Motor neuron (in vitro differentiated cells): ENCODE measurements at regions not wholly inside any gene's neighbourhood (a gene's known extent, or its start where the extent isn't known, plus 50 kb on each side); places are given as distances from the start of the nearest gene placed in this dataset.
A peak's percentile ranks its signal among the peaks of the same experiment; 100 is the strongest.

ENCODE experiments used
- ATAC-seq, 8 experiments: fragments of 200-7000 bp; cut with Tn5 transposase; replicated peaks in 6 of 8; 2 replicates each; pipeline ENCODE4 v1.8.0; 2021; ENCODE audit warnings: mild to moderate bottlenecking in 8 of 8, moderate library complexity in 8 of 8
- H3K27ac ChIP-seq, 2 donors: fragments of 250-450 bp; sonication (Bioruptor Pico); 2 replicates each; pipeline ENCODE4 v1.9.0; 2021; ENCODE audit warnings: antibody characterized with exemption in 2 of 2, mild to moderate bottlenecking in 2 of 2, moderate library complexity in 1 of 2
- H3K4me1 ChIP-seq, 2 donors: fragments of 250-450 bp; sonication (Bioruptor Pico); replicated peaks in 1 of 2; 2 replicates each; pipeline ENCODE4 v1.6.1; 2021; ENCODE audit warnings: antibody characterized with exemption in 2 of 2, mild to moderate bottlenecking in 2 of 2, moderate library complexity in 1 of 2
- H3K4me3 ChIP-seq, 5 donors: fragments of 250-450 bp; sonication (Bioruptor Pico); 2 replicates each; pipeline ENCODE4 v1.9.0; 2021; ENCODE audit warnings: antibody characterized with exemption in 5 of 5, mild to moderate bottlenecking in 5 of 5, moderate library complexity in 4 of 5
- WGBS, 10 experiments: fragments of 450-650 bp; shearing (Covaris generic); methylation state at CpG; one replicate each; pipeline ENCODE4 v1.0.0; 2022; 5-methylcytosine and 5-hydroxymethylcytosine counted together
- in situ Hi-C, 9 experiments: fragments of 400-800 bp; cut with MboI; loops; one replicate each; pipeline ENCODE4 v1.15.0; 2021; ENCODE audit warnings: low sequenced_read_pairs in 9 of 9, low pct_unique_long_range_greater_than_20kb in 2 of 9; ENCODE audit not compliant: unreplicated experiment in 9 of 9

GRCh38 chr13:111638233-111638632, 317.8 kb downstream of the TEX29 start:
- no peaks in the 10 kb centered on the region for H3K4me1 ChIP-seq
- 100% methylated on average over 1 of the region's 1 CpG; no CpG with 5 or more reads in 9 of the 10 experiments for WGBS, 10 experiments
- H3K27ac ChIP-seq: no peak overlapping the region
- H3K4me3 ChIP-seq: no peak overlapping the region
- in situ Hi-C loops: no loop called here
- no peak for ATAC-seq

- no peaks in the 10 kb centered on the region for H3K4me1 ChIP-seq
- ATAC-seq: no peak
- H3K4me3 ChIP-seq: no peak overlapping the region
- no peak overlapping the region for H3K27ac ChIP-seq
- in situ Hi-C loops: no loop called here
- 20 to 80% (median 51%) methylated on average over 1 to 4 of the region's 10 CpGs; no CpG with 5 or more reads in 4 of the 10 experiments for WGBS, 10 experiments
Observed at GRCh38 chr13:111639196-111639705, 318.8 kb downstream of the TEX29 start.

- no peak for ATAC-seq
- Histone ChIP-seq H3K27ac (no peak overlapping the region), H3K4me3 (no peak overlapping the region), H3K4me1 (no peaks in the 10 kb centered on the region)
- in situ Hi-C loops: no loop called here
- 0 to 100% (median 85%) methylated on average over 1 to 12 of the region's 13 CpGs; no CpG with 5 or more reads in 1 of the 10 experiments for whole genome bisulfite sequencing, 10 experiments
Observed at GRCh38 chr13:111640006-111640405, 319.6 kb downstream of the TEX29 start.

- in situ Hi-C loops: no loop called here
- no peak overlapping the region for H3K27ac ChIP-seq
- 0 to 100% (median 58%) methylated on average over 1 to 7 of the region's 9 CpGs; no CpG with 5 or more reads in 2 of the 10 experiments for WGBS, 10 experiments
- H3K4me3 ChIP-seq: no peak overlapping the region
- no peaks in the 10 kb centered on the region for H3K4me1 ChIP-seq
- no peak for ATAC-seq
Observed at GRCh38 chr13:111640476-111640875, 320.0 kb downstream of the TEX29 start.

- ATAC-seq: peak in 1 of 8 experiments; percentile 74
- WGBS, 10 experiments: 10 to 100% (median 58%) methylated on average over 1 to 11 of the region's 12 CpGs; no CpG with 5 or more reads in 2 of the 10 experiments
- Histone ChIP-seq H3K4me1 (no peaks in the 10 kb centered on the region), H3K27ac (no peak overlapping the region), H3K4me3 (no peak overlapping the region)
- in situ Hi-C loops: no loop called here
Observed at GRCh38 chr13:111642156-111642767, 321.8 kb downstream of the TEX29 start.

- H3K4me3 ChIP-seq: no peak overlapping the region
- in situ Hi-C loops: no loop called here
- no peak for ATAC-seq
- 87 to 100% methylated on average over 1 to 6 of the region's 16 CpGs; no CpG with 5 or more reads in 8 of the 10 experiments for WGBS, 10 experiments
- H3K4me1 ChIP-seq: no peaks in the 10 kb centered on the region
- H3K27ac ChIP-seq: no peak overlapping the region
Observed at GRCh38 chr13:111644750-111645149, 324.3 kb downstream of the TEX29 start.

- no peak for ATAC-seq
- in situ Hi-C loops: no loop called here
- no CpG with 5 or more reads among the region's 12 CpGs for WGBS, 10 experiments
Observed at GRCh38 chr13:111645198-111645597, 324.8 kb downstream of the TEX29 start.

GRCh38 chr13:111645598-111646455, 325.4 kb downstream of the TEX29 start:
- 50 to 100% (median 58%) methylated on average over 2 to 9 of the region's 27 CpGs; no CpG with 5 or more reads in 6 of the 10 experiments for WGBS, 10 experiments

More at GRCh38 chr13:111645198-111645597, 324.8 kb downstream of the TEX29 start:
- Histone ChIP-seq H3K4me1 (no peaks in the 10 kb centered on the region), H3K27ac (no peak overlapping the region), H3K4me3 (no peak overlapping the region)

GRCh38 chr13:111646456-111646855, 326.0 kb downstream of the TEX29 start:
- ATAC-seq: no peak
- no peak overlapping the region for H3K27ac ChIP-seq
- H3K4me3 ChIP-seq: no peak overlapping the region
- WGBS, 10 experiments: 56 to 100% (median 82%) methylated on average over 1 to 6 of the region's 10 CpGs; no CpG with 5 or more reads in 4 of the 10 experiments
- in situ Hi-C loops: no loop called here
- H3K4me1 ChIP-seq: peaks cover 0 to 9% of the 10 kb centered on the region in 2 donors

More at GRCh38 chr13:111645598-111646455, 325.4 kb downstream of the TEX29 start:
- Histone ChIP-seq H3K4me1 (peaks cover 0 to 3% of the 10 kb centered on the region in 2 donors), H3K4me3 (no peak overlapping the region), H3K27ac (no peak overlapping the region)
- no peak for ATAC-seq
- in situ Hi-C loops: no loop called here

GRCh38 chr13:111648885-111649284, 328.4 kb downstream of the TEX29 start:
- no peak overlapping the region for H3K4me3 ChIP-seq
- H3K27ac ChIP-seq: no peak overlapping the region
- in situ Hi-C loops: no loop called here
- 0 to 98% (median 86%) methylated on average over 3 to 4 of the region's 4 CpGs; no CpG with 5 or more reads in 1 of the 10 experiments for WGBS, 10 experiments
- no peak for ATAC-seq
- H3K4me1 ChIP-seq: peaks cover 0 to 10% of the 10 kb centered on the region in 2 donors

GRCh38 chr13:111650626-111651025, 330.2 kb downstream of the TEX29 start:
- no peak for ATAC-seq
- in situ Hi-C loops: no loop called here
- WGBS, 10 experiments: 0 to 100% (median 81%) methylated on average over 1 to 4 of the region's 4 CpGs; no CpG with 5 or more reads in 2 of the 10 experiments

GRCh38 chr13:111652676-111653075, 332.2 kb downstream of the TEX29 start:
- in situ Hi-C loops: no loop called here
- no peak for ATAC-seq
- no peak overlapping the region for H3K27ac ChIP-seq
- WGBS, 10 experiments: 0 to 100% (median 70%) methylated on average over 1 to 3 of the region's 6 CpGs; no CpG with 5 or more reads in 2 of the 10 experiments
- no peak overlapping the region for H3K4me3 ChIP-seq
- peaks cover 7 to 14% of the 10 kb centered on the region in 2 donors for H3K4me1 ChIP-seq

More at GRCh38 chr13:111650626-111651025, 330.2 kb downstream of the TEX29 start:
- H3K4me1 ChIP-seq: peaks cover 0 to 10% of the 10 kb centered on the region in 2 donors
- no peak overlapping the region for H3K27ac ChIP-seq
- no peak overlapping the region for H3K4me3 ChIP-seq

GRCh38 chr13:111654531-111654930, 334.1 kb downstream of the TEX29 start:
- 15 to 100% (median 95%) methylated on average over 1 to 6 of the region's 8 CpGs; no CpG with 5 or more reads in 5 of the 10 experiments for WGBS, 10 experiments
- H3K4me3 ChIP-seq: no peak overlapping the region
- no peak overlapping the region for H3K27ac ChIP-seq
- in situ Hi-C loops: no loop called here
- ATAC-seq: no peak
- peaks cover 22 to 32% of the 10 kb centered on the region in 2 donors for H3K4me1 ChIP-seq
